ENCODE measurements at regions not wholly inside any gene's neighbourhood (a gene's known extent, or its start where the extent isn't known, plus 50 kb on each side); places are given as distances from the start of the nearest gene placed in this dataset.

DNA sequence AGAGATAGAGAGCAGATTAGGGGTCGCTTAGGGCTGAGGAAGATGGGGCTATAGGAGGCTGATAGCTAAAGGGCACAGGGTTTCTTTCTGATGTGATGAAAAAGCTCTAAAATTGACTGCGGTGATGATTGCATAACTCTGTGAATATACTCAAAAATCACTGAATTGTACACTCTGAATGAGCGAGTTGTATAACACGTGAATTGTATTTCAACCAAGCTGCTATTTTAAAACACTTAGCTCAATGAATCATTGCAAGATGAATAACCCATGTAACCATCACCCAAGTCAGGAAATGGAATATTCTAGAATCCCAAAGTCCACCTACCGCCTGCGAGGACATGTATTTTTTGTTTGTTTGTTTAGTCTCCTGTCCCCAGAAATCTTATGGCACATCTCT, 60.1 kb upstream of the CCND2 start:
- POLR2A ChIA-PET = no interaction called here
- Histone ChIP-seq H3K9me3 (ENCODE audit: control insufficient read depth in 1 of 2, insufficient read depth in 1 of 2, low read depth in 1 of 2, low read length in 2 of 2) (no peaks in the 10 kb centered on the region), H3K27me3 (ENCODE audit: insufficient read depth, low read length) (peaks cover 74% of the 10 kb centered on the region), H4K20me1 (ENCODE audit: insufficient read depth) (no peaks in the 10 kb centered on the region), H3K27ac (ENCODE audit: low read depth, low read length) (no peak overlapping the region), H3K4me3 (replicated peaks in 1 of 2; ENCODE audit: low read depth in 1 of 2, low read length in 2 of 2) (no peak overlapping the region), H3K79me2 (ENCODE audit: insufficient read depth, low read length) (no peaks in the 10 kb centered on the region), H3K4me2 (ENCODE audit: low read length) (no peak overlapping the region), H3K9ac (ENCODE audit: low read length) (no peak overlapping the region), H3K4me1 (ENCODE audit: control insufficient read depth in 1 of 2, insufficient read depth in 2 of 2, low read length in 2 of 2) (no peaks in the 10 kb centered on the region), H3K9me2 (ENCODE audit: insufficient read depth) (no peaks in the 10 kb centered on the region), H3K36me3 (ENCODE audit: control insufficient read depth in 1 of 2, insufficient read depth in 2 of 2, low read length in 2 of 2) (no peaks in the 10 kb centered on the region), H2AFZ (ENCODE audit: low read depth, low read length, poor library complexity, severe bottlenecking) (no peak overlapping the region)
- CTCF ChIA-PET = no interaction called here
- DNase-seq (ENCODE audit: low read depth, low spot score) (no peak), ATAC-seq (no peak)
- intact Hi-C loops (cut with micrococcal nuclease) = no loop called here
- BruUV-seq (replicated peaks) = no TSS peak
- TF ChIP-seq FOSL1 (IDR thresholded peaks at IDR 0.05; ENCODE audit: low read depth) (no peak), RAD21 (IDR thresholded peaks at IDR 0.05; ENCODE audit: low read depth) (no peak), JUND (IDR thresholded peaks at IDR 0.05) (no peak), POLR2AphosphoS5 (IDR thresholded peaks at IDR 0.05; ENCODE audit: low read depth, low read length) (no peak), EGR1 (IDR thresholded peaks at IDR 0.05; ENCODE audit: low read depth) (no peak), YY1 (IDR thresholded peaks at IDR 0.05; ENCODE audit: extremely low read depth, insufficient replicate concordance, low read depth, low read length) (no peak), POLR2A (IDR thresholded peaks at IDR 0.05; ENCODE audit: borderline replicate concordance, extremely low read depth, insufficient read depth, insufficient read length) (no peak), ZNF274 (IDR thresholded peaks at IDR 0.05; ENCODE audit: low read depth, low read length) (no peak)
- TF ChIP-seq, protein P1, sequence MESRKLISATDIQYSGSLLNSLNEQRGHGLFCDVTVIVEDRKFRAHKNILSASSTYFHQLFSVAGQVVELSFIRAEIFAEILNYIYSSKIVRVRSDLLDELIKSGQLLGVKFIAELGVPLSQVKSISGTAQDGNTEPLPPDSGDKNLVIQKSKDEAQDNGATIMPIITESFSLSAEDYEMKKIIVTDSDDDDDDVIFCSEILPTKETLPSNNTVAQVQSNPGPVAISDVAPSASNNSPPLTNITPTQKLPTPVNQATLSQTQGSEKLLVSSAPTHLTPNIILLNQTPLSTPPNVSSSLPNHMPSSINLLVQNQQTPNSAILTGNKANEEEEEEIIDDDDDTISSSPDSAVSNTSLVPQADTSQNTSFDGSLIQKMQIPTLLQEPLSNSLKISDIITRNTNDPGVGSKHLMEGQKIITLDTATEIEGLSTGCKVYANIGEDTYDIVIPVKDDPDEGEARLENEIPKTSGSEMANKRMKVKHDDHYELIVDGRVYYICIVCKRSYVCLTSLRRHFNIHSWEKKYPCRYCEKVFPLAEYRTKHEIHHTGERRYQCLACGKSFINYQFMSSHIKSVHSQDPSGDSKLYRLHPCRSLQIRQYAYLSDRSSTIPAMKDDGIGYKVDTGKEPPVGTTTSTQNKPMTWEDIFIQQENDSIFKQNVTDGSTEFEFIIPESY (IDR thresholded peaks at IDR 0.05; ENCODE audit: extremely low read depth, insufficient replicate concordance, low read length) = no peak
- TF ChIP-seq, protein P2, sequence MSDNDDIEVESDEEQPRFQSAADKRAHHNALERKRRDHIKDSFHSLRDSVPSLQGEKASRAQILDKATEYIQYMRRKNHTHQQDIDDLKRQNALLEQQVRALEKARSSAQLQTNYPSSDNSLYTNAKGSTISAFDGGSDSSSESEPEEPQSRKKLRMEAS (IDR thresholded peaks at IDR 0.05) = no peak
- TF ChIP-seq, protein P3, sequence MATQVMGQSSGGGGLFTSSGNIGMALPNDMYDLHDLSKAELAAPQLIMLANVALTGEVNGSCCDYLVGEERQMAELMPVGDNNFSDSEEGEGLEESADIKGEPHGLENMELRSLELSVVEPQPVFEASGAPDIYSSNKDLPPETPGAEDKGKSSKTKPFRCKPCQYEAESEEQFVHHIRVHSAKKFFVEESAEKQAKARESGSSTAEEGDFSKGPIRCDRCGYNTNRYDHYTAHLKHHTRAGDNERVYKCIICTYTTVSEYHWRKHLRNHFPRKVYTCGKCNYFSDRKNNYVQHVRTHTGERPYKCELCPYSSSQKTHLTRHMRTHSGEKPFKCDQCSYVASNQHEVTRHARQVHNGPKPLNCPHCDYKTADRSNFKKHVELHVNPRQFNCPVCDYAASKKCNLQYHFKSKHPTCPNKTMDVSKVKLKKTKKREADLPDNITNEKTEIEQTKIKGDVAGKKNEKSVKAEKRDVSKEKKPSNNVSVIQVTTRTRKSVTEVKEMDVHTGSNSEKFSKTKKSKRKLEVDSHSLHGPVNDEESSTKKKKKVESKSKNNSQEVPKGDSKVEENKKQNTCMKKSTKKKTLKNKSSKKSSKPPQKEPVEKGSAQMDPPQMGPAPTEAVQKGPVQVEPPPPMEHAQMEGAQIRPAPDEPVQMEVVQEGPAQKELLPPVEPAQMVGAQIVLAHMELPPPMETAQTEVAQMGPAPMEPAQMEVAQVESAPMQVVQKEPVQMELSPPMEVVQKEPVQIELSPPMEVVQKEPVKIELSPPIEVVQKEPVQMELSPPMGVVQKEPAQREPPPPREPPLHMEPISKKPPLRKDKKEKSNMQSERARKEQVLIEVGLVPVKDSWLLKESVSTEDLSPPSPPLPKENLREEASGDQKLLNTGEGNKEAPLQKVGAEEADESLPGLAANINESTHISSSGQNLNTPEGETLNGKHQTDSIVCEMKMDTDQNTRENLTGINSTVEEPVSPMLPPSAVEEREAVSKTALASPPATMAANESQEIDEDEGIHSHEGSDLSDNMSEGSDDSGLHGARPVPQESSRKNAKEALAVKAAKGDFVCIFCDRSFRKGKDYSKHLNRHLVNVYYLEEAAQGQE (IDR thresholded peaks at IDR 0.05; ENCODE audit: low read depth) = no peak
- RAD21 ChIA-PET (ENCODE audit: low non-redundant PET in 1 of 2, low total read pairs in 2 of 2, uncharacterized antibody in 2 of 2, unreplicated experiment in 2 of 2) = no interaction called here

All from HCT116 (cell line).